ENCODE measurements at regions not wholly inside any gene's neighbourhood (a gene's known extent, or its start where the extent isn't known, plus 50 kb on each side); places are given as distances from the start of the nearest gene placed in this dataset.
"Not testable (repeated sequence)": the region's sequence is repeated elsewhere in the genome, so short reads cannot be mapped to it uniquely, and the experiment has no call there.

- DNase-seq (ENCODE audit: low read depth, low spot score) = no peak
These were observed 55.0 kb upstream of the IL33 start for GRCh38 chr9:6160579-6160978.

DNA sequence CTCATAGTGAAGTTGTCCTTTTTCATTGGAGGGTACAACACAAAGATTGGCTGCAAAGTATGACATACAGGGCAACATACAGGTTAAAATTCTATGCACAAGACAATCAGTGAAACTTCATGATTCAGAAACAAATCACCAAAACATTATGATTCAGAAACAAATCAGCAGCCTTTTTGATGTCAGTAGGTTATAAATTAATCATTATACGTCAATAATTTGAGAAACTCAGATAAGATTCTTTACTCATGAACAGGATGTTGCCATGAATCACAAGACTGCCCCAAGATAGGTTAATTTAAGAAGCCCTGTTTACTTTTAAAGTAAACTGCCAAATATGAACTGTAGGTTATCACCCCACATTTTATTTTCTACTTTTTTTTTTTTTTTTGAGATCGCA, 62.2 kb upstream of the IL33 start:
- no peak for DNase-seq (ENCODE audit: low read depth, low spot score)

GRCh38 chr9:6152788-6153187, 62.8 kb upstream of the IL33 start:
- no peak for DNase-seq (ENCODE audit: low read depth, low spot score)

GRCh38 chr9:6150483-6150882, 65.1 kb upstream of the IL33 start:
- DNase-seq (ENCODE audit: low read depth, low spot score) = no peak

GRCh38 chr9:6149315-6149714, 66.3 kb upstream of the IL33 start:
- no peak for DNase-seq (ENCODE audit: low read depth, low spot score)

GRCh38 chr9:6147846-6148245, 67.8 kb upstream of the IL33 start:
- no peak for DNase-seq (ENCODE audit: low read depth, low spot score)

GRCh38 chr9:6144947-6145346, 70.7 kb upstream of the IL33 start:
- no peak for DNase-seq (ENCODE audit: low read depth, low spot score)

GRCh38 chr9:6142799-6143454, 72.7 kb upstream of the IL33 start:
- DNase-seq (ENCODE audit: low read depth, low spot score) = no peak

GRCh38 chr9:6135780-6136179, 79.8 kb upstream of the IL33 start:
- not testable (repeated sequence) for DNase-seq (ENCODE audit: low read depth, low spot score)

GRCh38 chr9:6134661-6135180, 80.9 kb upstream of the IL33 start:
- DNase-seq (ENCODE audit: low read depth, low spot score) = no peak

GRCh38 chr9:6133346-6134063, 82.1 kb upstream of the IL33 start:
- DNase-seq (ENCODE audit: low read depth, low spot score) = no peak

DNA sequence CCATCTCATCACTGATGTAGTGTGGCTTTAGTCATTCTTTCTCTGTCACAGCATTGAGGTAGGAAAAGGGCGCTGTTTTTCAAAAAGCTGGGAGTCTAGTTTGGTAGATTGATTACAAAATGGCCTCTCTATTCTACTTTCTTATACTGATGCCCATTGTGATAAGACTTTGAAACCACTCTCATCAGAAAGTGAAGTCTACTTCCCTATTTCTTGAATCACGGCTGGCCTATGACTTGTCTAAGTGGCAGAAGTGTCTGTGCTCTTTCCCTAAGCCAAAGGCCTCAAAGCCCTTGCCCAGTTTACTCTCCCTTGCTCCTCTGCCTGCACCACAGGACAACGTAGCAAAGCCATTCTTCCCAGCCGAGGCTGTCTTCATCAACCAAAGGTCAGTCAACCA, 83.0 kb upstream of the IL33 start:
- DNase-seq (ENCODE audit: low read depth, low spot score) = no peak

GRCh38 chr9:6128030-6128429, 87.6 kb upstream of the IL33 start:
- no peak for DNase-seq (ENCODE audit: low read depth, low spot score)

- no peak for DNase-seq (ENCODE audit: low read depth, low spot score)
These were observed 89.2 kb upstream of the IL33 start for GRCh38 chr9:6126377-6126776.

DNA sequence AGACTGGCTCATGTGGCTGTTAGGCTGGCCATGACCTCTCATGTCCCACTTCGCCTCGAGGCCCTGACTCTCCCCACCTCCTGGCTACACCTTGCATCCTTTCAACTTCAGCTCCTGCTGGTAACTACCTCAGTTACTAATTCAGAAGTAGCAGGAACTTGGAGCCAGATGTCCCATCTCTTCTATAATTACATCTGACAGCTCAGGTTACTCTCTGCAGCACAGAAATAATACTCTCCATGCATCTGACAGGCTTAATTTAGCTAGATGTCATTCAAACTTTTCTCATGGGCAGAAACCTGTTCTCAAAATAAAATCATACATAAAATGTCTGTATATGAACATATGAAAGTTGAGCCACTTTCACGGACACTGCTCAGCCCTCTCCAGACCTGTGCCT, 92.2 kb upstream of the IL33 start:
- no peak for DNase-seq (ENCODE audit: low read depth, low spot score)

DNA sequence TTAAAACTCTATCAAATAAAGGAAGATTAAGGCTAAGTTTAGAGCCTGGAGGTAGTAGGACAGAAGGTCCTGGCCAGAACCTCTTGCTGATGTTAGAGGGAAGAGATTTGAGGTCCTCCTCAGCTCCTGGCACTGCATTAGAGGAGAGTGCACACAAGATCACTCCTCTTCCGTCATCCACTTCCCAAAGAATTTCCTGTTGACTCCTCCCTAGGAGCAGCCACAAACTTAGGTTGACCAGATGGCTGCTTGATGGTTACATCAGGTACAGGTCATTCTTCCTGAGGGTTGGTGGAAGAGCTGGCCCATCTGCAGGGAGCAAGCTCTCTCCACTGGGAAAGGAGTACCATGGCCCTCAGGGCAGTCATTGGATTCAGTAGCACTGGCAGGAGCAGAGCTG, 93.9 kb upstream of the IL33 start:
- no peak for DNase-seq (ENCODE audit: low read depth, low spot score)

- DNase-seq (ENCODE audit: low read depth, low spot score) = no peak
These were observed 99.0 kb upstream of the RANBP6 start for GRCh38 chr9:6114424-6114823.

GRCh38 chr9:6113819-6114218, 98.4 kb upstream of the RANBP6 start:
- no peak for DNase-seq (ENCODE audit: low read depth, low spot score)

- no peak for DNase-seq (ENCODE audit: low read depth, low spot score)
These were observed 97.9 kb upstream of the RANBP6 start for GRCh38 chr9:6113312-6113711.

DNA sequence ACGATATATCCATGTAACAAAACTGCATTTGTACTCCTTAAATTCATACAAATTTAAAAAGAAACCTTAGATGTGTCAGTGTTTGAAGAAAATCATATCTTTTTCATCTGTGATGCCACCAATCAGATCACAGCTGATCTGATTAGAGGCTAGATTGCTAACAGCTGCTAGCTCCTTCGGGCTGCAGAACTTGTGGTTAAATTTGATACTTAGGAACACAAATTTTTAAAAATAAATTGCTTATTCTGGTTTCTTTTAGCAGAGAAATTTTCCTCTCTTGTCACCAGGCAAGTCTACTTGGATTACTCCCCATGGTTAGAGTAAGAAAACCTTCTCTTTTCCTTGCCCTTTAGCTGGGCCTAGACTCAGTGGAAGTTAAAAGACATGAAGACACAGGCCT, 94.6 kb upstream of the RANBP6 start:
- no peak for DNase-seq (ENCODE audit: low read depth, low spot score)

DNA sequence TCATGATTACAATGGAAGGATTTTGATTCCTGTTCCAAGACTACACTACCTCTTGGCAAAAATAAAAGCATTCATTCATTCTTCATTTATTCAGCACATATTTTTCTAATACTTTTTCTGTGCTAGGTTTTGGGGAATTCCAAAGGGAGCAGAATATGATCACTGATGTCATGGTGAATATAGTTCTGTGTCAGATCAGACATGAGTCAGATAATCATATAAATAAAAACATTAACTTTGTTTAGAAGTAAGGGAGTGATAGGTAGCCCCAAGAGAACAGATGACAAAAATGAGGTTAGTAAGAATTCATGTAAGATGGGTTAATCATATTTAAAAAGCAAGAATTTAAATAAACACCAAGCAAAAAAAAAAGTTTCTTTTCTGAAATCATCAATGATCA, 94.1 kb upstream of the RANBP6 start:
- no peak for DNase-seq (ENCODE audit: low read depth, low spot score)

DNA sequence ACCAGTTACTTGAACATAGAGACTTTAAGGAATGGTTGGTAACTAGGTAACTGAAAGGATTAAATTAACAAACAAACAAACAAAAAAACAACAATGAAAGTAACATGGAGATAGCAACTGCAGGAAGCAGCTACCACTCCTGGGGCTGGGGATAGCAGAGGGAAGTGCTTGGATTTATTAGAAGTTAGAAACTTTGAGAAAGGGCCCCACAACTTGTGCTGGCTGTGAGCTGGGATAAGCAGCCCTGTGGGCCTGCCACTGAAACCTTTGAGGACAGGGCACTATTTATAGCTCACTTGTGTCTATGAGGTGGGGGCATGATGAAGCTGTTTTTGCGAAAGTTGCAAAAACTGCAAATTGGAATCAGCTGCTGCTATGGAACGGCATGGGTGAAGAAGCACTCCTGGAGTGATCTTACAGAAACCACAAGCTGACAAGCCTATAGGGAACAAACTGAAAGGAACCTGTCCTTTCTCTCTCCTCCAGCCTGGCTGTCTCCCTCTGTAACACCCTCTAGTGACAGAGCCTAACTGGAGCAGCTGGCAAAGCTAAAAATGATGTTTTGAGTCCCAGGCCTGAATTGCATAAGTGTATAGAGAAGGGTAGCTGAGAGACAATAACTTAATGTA, 91.4 kb upstream of the RANBP6 start:
- no peak for DNase-seq (ENCODE audit: low read depth, low spot score)

GRCh38 chr9:6105738-6106137, 90.3 kb upstream of the RANBP6 start:
- DNase-seq (ENCODE audit: low read depth, low spot score) = no peak

All from brain pericyte (primary cell).